GM18519 (cell line): ENCODE measurements at regions not wholly inside any gene's neighbourhood (a gene's known extent, or its start where the extent isn't known, plus 50 kb on each side); places are given as distances from the start of the nearest gene placed in this dataset.
A peak's percentile ranks its signal among the peaks of the same experiment; 100 is the strongest.
"Not testable (repeated sequence)": the region's sequence is repeated elsewhere in the genome, so short reads cannot be mapped to it uniquely, and the experiment has no call there.

Source experiments
- ATAC-seq: cut with Tn5 transposase; IDR thresholded peaks from one replicate; pipeline ENCODE4 v1.9.1; 2021; ENCODE audit warnings: mild to moderate bottlenecking, moderate library complexity; ENCODE audit not compliant: unreplicated experiment, low FRiP score

DNA sequence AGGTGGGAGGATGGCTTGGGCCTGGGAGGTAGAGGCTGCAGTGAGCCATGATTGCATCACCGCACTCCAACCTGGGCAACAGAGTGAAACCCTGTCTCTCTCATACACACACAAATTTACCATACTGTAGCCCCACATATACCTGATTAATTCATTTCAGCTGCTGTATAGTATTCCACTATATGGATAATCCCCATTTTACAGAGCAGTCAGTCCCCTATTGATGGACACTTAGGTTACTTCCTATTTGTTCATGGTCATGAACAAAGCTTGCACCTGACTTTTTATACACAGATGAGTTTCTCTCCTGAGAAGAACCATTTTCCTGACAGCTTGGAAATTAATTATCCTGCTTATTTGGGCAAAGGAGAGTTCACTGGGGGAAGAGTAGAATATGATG is 59.2 kb downstream of the EMX2 start:
- no peak for ATAC-seq

DNA sequence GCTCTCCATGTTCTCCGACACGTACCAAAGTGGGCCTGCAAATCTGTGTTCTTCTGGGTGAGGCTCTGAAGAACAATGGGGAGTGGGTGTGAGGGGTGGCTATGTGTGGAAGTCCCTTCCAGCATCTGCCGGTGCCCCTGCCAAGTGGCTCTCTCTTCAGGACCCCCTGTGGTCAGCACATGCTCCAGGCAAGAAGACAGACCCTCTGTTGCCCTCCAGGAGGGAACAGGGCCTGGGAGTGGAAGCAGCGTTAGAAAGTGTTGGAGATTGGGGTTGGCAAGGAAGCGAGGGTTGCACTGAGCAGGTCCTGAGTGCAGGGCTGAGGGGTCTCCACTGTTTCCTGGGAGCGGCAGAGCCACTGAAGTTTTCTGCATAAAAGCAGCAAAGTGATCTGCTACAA is 60.5 kb downstream of the EMX2 start:
- ATAC-seq: no peak

DNA sequence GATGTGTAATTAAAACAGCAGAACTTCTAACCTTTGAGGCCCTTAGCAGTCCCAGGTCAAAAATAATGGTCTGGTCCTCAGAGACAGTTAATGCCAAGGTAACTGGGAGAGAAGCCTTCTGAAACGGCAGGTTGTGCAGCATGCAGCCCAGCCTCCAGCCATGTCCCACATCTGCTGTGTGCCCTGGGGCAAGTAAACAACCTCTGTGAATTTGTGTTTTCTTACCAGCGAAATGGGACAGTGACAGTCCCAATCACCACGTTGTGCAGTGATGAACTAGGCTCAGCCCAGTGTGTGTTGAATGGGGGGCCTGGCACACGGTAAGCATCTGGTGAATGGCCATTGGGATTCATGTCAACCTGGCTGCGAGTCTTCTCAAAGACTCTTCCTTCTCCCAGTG is 61.2 kb downstream of the EMX2 start:
- ATAC-seq: no peak

DNA sequence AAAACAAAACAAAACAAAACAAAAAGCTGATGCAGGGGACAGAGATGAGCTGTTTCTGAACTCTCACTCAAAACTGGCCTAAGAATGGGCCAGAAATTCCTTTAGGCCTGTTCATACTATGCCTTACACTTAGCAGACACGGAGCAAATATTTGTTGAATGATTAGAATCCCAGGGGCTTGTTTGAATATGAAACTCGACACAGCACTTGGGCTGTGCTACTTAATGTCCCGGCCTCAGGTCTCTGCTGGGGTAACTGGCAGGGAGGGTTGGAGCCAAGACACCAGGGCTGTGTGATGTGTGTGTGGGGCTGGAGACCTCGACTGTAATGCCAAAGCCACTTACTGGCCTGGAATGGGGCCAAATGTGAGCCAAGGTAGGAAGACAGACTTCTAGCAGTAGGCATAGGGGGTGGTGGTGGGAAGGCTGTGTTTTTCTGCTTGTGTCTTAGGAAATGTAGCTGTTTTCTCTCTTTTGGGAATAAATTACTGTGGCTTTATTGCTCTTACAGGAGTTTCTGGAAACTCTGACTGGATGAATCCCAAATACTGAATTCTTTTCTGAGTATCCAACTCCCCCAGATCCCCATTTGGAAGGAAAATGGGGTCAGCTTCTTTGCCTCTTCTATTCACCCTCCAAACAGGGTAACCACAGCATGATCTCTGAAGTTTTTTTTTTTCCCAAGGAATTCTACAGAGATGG is 66.7 kb downstream of the EMX2 start:
- no peak for ATAC-seq

DNA sequence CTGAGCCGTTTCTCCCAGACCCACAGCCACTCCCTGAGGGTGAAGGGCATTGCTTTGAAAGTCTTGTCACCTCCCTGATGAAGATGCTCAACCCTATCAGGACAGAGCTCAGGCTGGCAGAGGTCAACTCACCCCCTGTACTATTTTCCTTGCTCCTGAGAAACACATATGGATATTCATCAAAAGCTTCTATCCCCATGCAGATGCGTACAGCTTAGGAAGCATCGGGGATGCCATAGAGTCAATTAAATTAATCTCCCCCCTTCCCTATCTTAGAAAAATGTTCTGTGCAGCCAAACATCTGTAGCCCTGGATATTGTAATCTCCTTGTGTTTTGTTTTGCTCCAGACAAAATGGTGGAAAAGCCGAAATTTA is 67.2 kb downstream of the EMX2 start:
- no peak for ATAC-seq

DNA sequence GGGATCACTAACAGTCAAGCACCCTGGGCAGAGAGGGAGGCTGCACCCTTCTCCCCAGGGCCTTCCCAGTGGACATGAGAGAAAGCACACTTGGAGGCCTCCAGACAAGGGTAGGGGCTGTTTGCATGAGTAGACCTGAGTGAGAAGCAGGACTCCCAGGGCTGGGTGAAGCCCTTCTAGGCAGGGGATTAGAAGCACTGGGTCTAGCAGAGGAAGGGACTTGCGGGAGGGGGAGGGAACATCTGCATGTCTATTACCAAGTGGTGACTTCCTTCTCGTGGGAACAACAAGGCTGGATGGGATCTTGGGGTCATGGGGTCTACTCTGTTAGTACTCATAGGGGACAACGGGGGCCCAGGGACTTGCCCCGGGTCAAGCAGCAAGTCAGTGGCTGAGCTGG is 67.8 kb downstream of the EMX2 start:
- ATAC-seq: no peak

DNA sequence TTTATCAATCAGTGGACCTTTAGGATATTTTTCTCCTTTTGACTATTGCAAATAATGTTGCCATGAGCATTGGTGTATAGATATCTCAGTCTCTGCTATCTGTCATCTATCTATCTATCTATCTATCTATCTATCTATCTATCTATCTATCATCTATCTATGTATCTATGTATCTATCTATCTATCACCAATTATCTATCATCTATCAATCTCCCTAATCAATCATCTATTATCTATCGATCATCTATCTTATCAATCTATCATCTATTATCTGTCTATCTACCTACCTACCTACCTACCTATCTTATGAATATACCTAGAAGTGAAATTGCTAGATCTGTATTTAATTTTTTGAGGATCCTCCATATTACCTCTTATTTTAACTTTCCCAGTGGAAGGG is 69.6 kb downstream of the EMX2 start:
- ATAC-seq: no peak

DNA sequence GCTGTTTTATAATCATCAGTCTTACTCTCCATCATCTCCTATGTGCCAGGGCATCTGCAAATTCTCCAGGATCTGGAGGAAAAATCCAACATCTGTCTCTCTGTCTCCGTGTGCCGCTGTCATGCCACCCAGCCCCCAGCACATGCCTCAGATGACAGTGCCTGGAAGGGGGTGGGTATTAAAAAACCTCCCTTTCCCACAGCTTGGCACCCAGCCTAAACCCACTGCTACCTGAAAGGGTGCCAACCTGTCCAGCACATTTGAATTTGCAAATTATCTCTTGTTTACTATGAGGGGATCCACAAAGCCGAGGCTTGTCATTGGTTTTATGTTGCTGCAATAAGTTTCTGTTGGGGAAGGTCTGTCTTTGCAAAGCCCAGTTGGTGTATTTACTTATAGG is 73.1 kb downstream of the EMX2 start:
- no peak for ATAC-seq

DNA sequence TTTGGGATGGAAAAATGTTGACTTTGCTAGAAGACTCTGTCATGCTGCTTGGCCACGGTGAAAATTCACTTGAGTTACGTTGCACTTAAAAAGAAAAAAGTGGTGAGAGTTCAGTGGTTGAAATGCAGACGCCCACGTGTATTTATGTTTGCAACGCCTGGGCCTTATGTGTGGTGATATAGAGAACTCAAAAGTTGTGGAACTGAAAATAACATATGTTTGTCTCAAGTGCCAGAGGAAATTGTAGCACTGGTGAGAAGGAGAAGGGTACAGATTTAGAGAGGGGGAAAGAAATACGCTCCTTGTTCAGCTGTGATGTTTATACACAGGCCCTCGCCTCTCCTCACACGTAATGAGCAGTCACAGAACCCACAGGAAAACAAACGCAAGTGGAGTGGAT is 73.6 kb downstream of the EMX2 start:
- peak; percentile 66 for ATAC-seq

DNA sequence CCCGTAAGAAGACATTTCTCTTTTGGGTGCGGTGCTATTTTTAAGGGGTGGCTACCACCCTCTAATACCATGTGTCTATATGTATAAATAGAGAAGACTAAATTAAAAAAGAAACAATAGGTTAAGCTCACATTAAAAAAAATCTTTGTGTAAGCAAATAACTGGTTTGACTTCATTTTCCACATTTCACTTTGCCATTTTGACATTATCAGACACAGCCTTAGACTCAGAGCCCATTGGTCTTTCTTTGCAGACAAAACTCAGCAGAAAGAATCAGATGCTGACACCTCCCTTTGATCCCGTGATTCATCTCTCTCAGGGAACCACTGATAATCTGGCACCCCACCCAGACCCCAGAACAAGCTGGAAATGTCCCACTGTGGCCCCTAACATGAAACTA is 74.5 kb downstream of the EMX2 start:
- ATAC-seq: no peak

DNA sequence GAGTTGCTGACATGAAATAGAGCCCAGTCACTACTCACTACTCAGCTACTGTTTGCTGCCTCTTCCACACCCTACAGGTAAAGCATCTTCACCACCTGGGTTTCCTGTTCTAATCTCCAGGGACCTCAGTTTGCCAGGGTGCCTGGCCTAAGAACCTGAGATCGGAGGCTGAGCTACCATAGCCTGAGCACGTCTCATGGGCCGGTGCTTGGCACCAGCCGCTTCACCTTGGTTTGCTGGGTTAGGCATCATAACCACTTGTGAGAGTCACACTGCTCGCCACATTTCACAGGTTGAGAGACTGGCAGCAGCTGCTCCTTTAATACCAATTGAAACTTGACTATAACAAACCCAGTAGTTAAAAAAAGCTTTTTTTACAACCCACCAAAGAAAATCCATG is 75.1 kb downstream of the EMX2 start:
- no peak for ATAC-seq

DNA sequence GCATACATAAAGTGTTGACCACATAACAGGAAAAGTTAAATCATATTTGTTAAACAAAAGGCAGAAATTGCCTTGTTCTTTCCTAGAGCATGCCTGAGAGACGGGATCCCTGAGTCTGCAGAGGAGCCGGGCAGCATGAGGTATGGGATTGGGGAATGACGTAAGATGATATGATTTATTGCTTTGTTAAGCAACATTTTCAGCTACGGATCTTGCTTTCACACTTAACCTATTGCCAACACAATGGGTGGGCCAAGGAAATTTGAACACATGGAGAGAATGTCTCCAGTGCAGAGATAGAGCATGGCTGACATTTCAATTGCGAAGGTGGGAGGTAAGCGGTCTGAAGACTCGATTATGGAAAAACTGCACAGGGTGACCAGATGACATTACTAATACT is 76.7 kb downstream of the EMX2 start:
- no peak for ATAC-seq

DNA sequence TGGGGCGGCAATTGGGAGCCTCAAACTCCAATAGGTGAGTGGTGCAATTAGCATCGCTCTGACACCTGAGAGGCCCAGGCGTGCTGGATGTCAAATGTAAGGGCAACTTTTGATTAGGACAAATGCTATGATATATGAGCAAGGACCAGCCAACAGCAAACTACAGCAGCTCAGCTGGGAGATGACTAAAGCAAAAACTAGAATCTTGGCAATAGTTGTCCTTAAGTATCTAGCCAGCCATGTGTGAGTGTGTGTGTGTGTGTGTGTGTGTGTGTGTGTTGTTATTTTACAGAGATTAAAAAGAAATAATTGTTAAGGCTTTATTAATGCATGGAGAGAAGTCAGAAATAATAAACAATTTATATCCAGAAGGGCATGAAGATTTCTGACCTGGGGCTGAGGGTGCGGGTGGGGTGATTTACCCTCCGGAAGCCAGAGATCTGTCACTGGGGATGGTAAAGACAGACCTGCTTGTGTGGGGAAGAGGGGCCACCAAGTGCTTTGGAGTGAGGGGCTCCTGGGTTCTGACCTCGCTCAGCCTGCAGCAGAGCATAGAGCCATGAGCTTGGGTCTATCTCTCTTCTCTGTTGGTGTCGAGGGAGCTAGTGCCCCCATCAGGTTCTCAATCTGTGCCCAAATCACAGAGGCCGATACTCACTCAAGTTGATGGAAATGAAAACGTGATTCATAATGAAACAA is 77.3 kb downstream of the EMX2 start:
- no peak for ATAC-seq

DNA sequence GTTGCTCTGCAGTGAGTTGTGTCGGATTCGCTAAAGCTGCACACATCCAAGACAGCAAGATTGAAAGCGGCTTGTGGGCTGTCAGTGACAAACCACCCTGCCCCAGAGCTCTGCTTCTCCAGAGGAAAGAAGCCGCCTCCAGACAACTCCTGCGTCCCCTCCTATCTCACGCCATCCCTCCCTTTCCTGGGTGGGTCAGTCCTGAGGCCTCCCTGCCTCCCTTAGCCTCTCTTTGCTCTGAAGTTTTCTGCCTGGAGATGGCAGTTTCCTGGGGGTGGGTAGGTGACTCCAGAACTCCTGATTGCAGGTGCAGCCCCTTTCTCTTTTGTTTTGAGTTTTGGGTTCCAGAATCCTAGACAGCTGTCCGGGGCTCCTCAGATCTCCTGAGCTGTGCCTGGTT is 78.7 kb downstream of the EMX2 start:
- ATAC-seq: no peak

DNA sequence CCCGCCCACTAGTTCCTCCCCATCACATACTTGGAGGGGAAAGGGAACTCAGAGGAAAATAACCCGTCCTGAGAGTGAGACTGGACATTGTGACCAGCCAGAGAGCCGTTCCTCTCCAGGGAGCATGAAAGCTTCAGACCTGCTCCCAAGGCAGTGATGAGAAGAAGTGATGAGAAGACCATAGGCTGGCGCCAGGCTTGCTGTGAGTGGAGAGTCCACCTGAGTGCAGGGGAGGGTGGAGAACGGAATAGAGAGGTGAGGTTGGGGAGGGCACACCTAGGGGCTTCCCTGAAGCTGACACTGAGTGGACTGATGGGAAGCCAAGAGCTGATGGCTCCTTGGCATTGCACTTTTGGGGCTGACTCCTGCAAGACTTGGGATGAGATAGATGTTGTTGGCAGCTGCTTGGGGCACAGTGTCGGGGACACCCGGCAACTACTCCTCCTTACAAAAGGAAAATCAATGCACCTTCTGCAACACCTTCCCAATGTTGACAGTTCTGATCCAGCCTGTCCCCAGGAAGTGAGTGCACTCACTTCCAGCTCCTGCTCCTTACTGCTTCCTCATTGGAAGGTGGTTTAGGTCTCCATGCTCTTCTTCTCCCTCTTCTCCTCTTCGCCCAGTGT is 79.4 kb downstream of the EMX2 start:
- ATAC-seq: no peak

DNA sequence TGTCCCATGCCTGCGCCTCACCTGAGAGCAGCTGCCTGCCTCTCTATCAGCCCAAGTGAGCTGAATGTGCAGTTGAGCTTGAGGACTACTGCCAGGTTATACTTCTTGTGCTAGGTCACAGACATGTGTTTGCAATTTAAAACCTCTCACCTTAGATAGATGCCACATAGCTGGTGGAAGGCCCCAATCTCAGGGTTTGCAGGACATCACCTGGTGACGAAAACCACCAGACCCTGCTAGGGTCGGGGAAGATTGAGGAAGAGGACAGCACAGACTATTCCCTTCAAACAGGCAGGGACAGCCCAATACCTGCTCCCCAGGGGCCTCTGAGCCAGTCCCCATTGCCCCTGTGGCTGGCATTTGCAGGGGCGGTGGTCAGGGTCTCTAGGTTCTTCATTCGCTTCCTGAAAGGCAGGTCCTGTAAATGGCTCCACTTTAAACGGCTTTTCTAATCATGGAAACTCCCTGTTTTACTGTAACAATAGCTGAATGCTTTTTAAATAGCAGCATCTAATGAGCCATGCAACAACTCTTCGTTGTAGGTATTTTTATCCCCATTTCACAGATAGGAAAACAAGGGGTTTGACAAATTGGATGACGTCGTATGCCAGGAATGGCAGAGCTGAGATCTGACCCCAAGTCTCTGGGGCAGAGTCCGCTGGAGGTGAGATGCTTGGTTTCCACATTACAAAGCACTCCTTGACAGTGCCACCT is 80.1 kb downstream of the EMX2 start:
- no peak for ATAC-seq

DNA sequence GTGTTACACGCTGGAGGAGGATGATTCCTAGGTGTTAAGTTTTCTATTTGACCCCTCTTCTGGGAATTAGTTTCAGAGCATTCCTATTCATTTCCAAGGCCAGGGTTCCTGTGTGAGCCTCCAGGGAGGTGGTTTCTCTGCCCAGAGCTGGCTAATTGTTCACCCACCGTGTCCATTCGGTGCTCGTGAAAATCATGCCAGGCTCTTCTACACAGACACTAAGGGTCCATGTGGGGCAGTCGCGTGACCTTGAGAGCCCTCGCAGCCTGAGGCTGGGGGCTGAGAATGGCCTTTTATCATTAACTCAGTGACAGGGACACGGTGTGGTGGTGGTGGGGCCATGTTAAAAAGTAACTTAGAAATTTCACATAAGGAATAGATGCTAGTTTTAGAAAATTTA is 83.7 kb downstream of the EMX2 start:
- ATAC-seq: no peak

DNA sequence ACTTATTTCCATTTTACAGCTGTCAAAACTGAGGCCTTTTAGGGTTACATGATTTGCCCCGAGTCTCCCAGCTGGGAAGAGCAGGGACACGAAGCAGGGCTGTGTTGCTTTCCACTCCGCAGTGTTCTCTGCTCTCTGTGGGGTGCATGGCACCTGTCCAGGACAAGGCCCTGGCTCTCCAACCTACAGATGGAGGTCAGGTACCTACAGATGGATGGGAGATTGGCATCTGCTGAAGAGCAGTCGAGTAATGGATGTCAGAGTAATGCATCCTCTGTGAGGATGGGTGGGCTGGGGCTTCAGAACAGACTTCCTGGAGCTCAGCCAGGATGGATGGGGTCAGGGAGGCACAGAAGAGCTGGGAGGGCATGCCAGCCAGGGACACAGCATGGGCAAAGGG is 85.0 kb downstream of the EMX2 start:
- no peak for ATAC-seq

DNA sequence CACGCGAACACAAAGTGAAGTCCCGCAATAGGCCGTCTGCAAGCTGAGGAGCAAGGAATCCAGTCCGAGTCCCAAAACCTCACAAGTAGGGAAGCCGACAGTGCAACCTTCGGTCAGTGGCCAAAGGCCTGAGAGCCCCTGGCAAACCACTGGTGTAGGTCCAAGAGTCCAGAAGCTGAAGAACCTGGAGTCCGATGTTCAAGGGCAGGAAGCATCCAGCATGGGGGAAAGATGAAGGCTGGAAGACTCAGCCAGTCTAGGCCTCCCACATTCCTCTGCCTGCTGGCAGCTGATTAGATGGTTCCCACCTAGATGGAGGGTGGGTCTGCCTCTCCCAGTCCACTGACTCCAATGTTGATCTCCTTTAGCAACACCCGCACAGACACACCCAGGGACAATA is 87.2 kb downstream of the EMX2 start:
- ATAC-seq: not testable (repeated sequence)

DNA sequence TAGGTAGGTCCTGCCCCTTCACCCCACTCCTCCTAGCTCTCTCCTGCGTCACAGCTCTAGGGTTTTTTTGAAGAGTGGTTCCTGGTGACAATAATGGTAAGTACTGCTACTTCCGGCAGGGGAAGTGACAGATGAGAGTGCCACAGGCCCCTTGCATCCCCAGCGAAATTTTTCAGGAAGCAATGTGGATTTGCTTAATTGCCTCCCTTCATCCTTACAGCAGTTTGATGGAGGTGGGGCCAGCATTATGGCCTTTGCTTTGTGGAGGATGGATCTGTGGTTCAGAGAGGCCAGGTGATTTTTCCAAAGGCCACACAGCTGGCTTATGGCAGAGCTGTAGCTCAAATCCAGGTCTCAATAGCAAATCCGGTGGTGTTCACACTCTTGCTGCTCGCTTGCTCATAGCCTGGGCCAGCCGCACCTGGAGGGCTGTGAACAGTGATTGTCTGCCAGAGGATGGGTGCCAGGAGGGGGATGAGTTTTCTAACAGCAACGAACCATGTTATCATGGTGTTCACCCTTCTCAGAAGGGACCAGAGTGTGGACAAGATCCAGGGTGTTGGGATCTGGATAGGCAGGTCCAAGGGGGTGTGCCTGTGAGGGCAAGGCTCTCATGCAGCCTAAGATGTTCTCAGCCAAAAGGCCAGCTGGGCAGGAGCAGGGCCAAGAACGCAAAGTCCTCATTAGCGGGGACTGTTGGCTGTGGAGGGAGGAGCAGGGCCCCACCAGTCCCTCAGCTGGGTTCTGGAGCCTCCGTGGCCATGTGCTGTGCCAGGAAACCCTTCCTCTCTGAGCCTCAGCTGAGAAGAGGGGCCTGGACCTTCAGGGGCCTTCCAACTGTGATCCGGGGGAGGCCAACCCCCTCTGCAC is 89.0 kb downstream of the EMX2 start:
- no peak for ATAC-seq

DNA sequence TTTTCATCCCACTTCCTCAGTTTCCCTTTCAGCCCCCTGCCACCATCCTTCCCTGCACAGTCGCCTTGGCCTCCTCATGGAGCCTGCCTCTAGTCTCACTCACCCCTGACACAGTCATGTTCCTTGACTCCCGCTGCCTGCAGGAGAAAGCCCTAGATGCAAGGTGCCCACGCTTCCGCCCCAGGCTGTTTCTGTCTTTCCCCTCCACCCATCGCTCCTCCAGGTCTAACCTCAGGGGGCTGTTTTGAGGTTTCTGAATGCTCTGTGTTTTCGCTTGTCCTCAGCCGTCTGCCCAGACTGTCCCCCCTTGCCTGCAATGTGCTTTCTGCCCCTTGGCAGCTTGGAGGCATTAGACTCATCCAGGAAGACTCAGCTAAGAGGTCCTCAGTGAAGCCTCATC is 89.9 kb downstream of the EMX2 start:
- ATAC-seq: no peak
